ELF-1 (cell line): ENCODE measurements at regions not wholly inside any gene's neighbourhood (a gene's known extent, or its start where the extent isn't known, plus 50 kb on each side); places are given as distances from the start of the nearest gene placed in this dataset.
"Not testable (repeated sequence)": the region's sequence is repeated elsewhere in the genome, so short reads cannot be mapped to it uniquely, and the experiment has no call there.

Source experiments
- DNase-seq: peaks from one replicate; pipeline ENCODE4 v3.0.0-alpha.2; 2016; ENCODE audit warnings: low read depth, low spot score

DNA sequence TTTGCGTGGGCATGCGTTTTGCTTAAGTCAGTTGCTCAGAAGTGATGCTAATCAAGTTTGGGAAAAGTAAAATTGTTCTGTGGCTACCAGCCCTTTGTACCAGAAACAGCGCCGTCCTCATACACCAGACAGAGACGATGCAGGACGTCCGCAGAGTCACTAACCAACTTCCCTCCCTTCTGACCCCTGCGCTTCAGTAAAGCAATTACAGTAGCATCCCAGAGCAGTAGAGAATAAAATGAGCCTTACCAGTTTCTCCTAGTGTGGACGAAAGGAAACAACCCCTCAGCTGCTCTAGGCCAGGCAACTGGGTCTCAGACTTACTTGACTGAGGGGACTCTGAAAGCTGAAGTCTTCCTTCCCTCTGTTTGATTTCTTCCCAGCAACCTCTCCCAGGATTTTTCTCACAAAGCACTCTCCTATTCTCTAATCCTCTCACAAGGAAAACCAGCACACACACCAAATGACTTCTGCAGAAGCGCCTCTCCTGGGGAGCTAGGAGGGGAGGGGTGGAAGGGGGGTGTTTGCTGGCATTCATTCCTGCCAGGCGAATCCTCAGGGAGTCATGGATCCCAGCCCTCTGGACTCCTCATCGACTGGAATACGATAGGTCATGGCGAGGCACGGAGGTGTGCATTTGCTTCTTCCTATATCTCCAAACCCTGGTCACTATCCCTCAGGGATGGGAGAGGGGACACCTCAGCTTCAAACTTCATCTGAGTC lies 56.0 kb upstream of the MID1 start:
- peak; percentile 48 for DNase-seq

DNA sequence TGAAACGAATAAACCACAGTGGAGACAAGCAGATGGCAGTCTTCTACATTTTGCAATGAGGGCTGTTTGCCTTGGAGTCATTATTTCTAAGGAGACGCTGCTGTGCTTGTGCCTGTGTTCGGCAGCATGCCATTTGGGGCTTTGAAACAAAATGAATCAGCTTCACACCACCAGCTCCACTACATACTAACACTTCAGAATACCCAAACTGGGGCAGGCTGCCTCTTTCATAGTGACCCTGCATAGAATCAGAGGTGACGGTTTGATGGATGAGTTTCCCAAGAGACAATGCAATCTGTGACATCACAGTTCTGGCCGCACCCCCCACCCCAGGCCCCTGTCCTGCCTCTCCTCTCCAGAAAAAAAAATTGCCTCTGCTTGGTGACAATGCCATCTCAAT lies 57.1 kb upstream of the MID1 start:
- peak; percentile 87 for DNase-seq

- no peak for DNase-seq
Observed at GRCh38 chrX:10679387-10679786, 59.0 kb upstream of the MID1 start.

- no peak for DNase-seq
Observed at GRCh38 chrX:10681167-10681566, 60.8 kb upstream of the MID1 start.

DNA sequence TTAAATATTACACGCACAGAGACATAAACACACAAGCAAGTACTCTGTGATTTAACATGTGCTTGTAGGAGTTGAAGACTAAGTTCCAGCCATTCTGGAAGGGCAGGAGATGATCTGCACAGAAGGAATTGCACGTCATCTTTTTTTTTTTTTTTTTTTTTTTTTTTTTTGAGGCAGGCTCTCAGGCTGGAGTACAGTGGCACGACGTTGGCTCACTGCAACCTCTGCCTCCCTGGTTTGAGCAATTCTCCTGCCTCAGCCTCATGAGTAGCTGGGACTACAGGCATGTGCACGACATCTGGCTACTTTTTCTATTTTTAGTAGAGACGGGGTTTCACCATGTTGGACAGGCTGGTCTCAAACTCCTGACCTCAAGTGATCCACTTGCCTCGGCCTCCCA lies 63.2 kb upstream of the MID1 start:
- not testable (repeated sequence) for DNase-seq

- DNase-seq, result no peak
Observed at GRCh38 chrX:10685923-10686595, 65.7 kb upstream of the MID1 start.

- peak; percentile 73 for DNase-seq
Observed at GRCh38 chrX:10691751-10692150, 71.4 kb upstream of the MID1 start.

GRCh38 chrX:10697616-10698317 lies 77.4 kb upstream of the MID1 start:
- DNase-seq, result no peak

- no peak for DNase-seq
Observed at GRCh38 chrX:10698318-10698640, 77.9 kb upstream of the MID1 start.

- no peak for DNase-seq
Observed at GRCh38 chrX:10702031-10702430, 81.6 kb upstream of the MID1 start.

DNA sequence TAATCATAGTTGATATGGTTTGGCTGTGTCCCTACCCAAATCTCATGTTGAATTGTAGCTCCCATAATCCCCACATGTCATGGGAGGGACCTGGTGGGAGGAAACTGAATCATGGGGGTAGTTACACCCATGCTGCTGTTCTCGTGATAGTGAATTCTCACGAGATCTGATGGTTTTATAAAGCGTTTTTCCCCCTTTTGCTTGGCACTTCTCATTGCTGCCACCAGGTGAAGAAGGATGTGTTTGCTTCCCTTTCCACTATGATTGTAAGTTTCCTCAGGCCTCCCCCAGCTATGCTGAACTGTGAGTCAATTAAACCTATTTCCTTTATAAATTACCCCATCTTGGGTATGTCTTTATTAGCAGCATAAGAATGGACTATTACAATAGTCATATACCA lies 86.0 kb upstream of the MID1 start:
- DNase-seq, result not testable (repeated sequence)

- no peak for DNase-seq
Observed at GRCh38 chrX:10707773-10708172, 87.4 kb upstream of the MID1 start.

DNA sequence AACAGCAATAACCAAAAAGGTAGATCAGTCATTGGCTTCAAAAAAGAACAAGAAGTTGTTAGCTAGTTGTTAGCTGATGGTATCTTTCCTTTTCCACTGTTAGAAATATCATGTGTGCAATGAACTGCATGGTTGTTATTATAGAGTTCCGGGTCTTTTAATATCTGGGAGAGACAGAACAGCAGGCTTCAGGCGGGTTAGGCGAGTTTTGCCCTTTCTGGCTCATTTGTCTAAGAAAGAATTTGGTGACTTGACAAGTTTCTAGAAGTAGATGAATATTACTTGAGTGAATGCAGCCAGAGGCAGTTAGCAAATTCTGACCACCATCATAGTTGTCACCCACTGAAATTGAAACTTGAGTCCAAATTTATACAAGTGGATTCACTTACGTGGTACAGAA lies 88.9 kb upstream of the MID1 start:
- DNase-seq, result no peak

DNA sequence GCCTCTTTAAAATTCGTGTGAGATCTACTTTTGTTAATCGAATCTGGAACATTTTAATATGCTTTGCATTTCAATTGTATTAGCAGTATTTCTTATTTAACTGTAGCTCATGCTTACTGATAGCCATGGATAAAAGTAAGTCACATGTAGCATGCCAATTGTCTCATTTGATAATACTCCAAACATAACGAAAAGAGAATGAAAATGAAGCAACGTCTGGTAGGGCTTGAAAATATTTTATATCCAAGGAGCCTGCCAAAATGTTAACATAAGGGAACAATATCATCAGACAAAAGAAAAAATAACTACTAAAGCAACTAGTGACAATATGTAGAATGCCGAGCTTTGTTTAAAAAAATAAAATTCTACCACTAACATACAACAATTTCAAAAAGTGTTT lies 94.1 kb upstream of the MID1 start:
- DNase-seq, result no peak

- peak; percentile 83 for DNase-seq
Observed at GRCh38 chrX:10722851-10723250, 102.5 kb upstream of the MID1 start.

- no peak for DNase-seq
Observed at GRCh38 chrX:10725071-10725470, 104.7 kb upstream of the MID1 start.

DNA sequence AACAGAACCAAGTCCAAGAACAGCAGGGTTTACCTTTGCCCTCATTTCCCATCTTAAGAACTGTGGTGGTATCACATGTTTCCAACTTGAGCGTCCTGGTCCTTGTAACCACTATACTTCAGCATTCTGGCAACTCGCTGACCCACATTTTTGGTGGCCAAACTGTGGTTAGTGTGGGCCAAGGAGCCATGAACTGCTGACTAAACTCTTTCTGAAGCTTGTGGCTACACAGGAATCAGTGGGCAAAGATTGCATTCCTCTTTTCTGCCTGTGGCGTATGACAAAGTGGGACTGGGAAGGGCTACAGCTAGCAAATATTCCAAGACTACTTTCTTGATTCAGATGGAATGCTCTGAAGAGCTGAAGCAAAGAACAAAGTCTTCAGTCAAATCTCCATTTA lies 106.3 kb upstream of the MID1 start:
- DNase-seq, result no peak

DNA sequence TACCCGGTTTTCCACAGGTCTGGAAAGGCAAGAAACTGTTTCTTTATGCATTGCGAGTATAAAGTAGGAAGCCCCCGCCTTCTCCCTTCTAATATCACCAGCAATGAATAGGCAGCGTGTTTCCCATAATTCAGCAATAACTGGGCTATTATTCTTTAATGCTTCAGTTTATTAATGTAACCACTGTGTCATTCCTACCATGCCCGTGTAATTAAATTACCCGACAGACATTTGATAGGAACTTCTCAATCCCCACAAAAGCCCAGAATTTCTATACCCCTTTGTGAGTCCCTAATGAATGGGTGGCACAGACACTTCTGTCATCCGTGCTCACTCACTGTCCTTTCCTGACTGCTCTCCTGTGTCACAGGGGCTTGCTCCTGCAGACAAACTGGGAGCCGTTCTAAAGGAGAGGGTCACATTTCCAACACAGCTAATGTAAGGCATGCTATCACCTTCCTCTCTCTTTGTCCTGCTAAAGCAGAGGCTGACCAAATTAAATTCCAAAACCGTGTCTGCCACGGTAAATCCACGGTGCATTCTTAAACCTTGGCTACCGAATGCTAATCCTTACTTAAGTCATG lies 108.5 kb upstream of the MID1 start:
- DNase-seq, result no peak

DNA sequence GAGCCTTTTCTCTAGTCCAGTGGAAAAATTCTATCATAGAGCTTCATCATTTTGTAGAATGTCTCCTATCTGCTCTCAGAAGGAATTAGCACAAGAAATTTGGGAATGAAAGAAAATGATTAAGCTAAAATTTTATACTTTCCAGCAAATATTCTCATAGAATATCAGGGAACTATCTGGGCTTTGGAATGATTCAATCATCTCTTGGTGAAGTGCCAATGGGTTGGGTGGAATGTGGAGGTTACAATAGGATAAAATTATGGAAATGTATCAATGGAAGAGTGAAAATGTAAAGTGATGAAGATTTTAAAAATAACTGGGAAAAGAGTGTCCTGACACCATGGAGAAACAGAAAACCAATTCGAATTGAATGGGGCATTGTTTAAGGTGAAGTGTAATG lies 119.0 kb upstream of the MID1 start:
- DNase-seq, result no peak

- DNase-seq, result no peak
Observed at GRCh38 chrX:10741003-10741402, 120.6 kb upstream of the MID1 start.

GRCh38 chrX:10741550-10741949 lies 121.2 kb upstream of the MID1 start:
- DNase-seq, result no peak

DNA sequence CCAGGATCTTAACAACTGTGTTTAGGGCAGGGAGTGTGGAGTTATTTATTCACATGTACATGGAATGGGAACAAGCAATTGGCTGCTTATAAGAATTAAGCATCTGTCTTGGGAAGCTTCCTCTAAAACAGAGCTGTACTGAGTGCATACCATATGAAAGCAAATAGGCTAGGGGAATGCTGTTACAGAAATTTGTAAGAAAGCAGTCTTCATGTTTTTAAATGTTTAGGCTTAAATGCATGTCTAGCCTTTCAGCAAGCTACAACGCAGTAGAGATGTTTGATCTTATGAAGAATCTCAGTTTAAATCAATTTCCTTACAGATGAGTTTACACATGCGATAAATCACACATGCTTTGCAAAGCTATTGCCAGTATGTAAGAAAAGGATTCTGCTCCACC lies 123.1 kb upstream of the MID1 start:
- no peak for DNase-seq

DNA sequence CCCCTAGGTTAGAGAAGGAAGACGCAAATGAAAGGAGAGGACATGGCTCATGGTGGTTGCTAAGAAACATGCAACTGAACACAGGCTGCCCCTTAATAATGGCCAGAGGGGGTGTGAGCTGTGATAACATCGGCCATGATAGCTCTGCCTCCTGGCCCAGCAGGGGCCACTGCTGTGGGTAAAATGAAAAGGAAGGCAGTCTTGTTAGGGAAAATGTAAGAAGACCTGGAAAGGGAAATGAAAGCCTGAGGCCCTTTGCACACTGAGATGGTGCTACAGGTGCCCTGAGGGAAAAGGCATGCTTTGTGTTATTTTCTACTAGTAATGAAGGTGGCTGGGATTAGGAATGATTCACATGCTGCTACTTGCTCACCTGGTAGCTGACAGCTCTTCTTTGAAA lies 123.6 kb upstream of the MID1 start:
- DNase-seq, result peak; percentile 94
